CD8-positive, alpha-beta memory T cell (primary cell): ENCODE measurements at regions not wholly inside any gene's neighbourhood (a gene's known extent, or its start where the extent isn't known, plus 50 kb on each side); places are given as distances from the start of the nearest gene placed in this dataset.

Experiments
- CTCF ChIA-PET: fragments of 350-600 bp; sonication (Branson Sonifier 250); formaldehyde crosslinking; loops from one replicate; lab custom pipeline; 2021; ENCODE audit warnings: antibody characterized with exemption; lab: Charles Lee
- POLR2A ChIA-PET: fragments of 350-600 bp; sonication (Branson Sonifier 250); formaldehyde crosslinking; loops from one replicate; lab custom pipeline; 2021; ENCODE audit warnings: antibody characterized with exemption; lab: Charles Lee
- DNase-seq, 5 donors: peaks; one replicate each; pipeline versions ENCODE4 v3.0.0 to v3.0.0-alpha.2; 2020 to 2022; ENCODE audit warnings: mixed read lengths in 1 of 5
- H3K27ac ChIP-seq: one replicate; pipeline ENCODE4 v1.7.0; 2013; ENCODE audit warnings: low read depth, mild to moderate bottlenecking, low read length, moderate library complexity
- H3K27me3 ChIP-seq: 2 replicates; pipeline ENCODE4 v1.7.0; 2013; ENCODE audit warnings: low read length, mild to moderate bottlenecking; ENCODE audit not compliant: insufficient read depth, poor library complexity, severe bottlenecking
- H3K36me3 ChIP-seq: 2 replicates; pipeline ENCODE4 v1.7.0; 2013; ENCODE audit warnings: mild to moderate bottlenecking, low read length, moderate library complexity; ENCODE audit not compliant: insufficient read depth
- H3K4me1 ChIP-seq: 2 replicates; pipeline ENCODE4 v1.7.0; 2013; ENCODE audit warnings: mild to moderate bottlenecking, low read length, moderate library complexity; ENCODE audit not compliant: insufficient read depth
- H3K4me3 ChIP-seq: 2 replicates; pipeline ENCODE4 v1.7.0; 2013; ENCODE audit warnings: mild to moderate bottlenecking, low read length
- H3K9me3 ChIP-seq: 2 replicates; pipeline ENCODE4 v1.7.0; 2013; ENCODE audit warnings: mild to moderate bottlenecking, low read length
- H3K27ac Mint-ChIP-seq, 8 donors: one replicate each; pipeline ENCODE4 v1.8.0; 2020 to 2021; ENCODE audit warnings: mixed read lengths in 8 of 8, mild to moderate bottlenecking in 6 of 8, inconsistent platforms in 3 of 8, moderate library complexity in 3 of 8
- H3K27me3 Mint-ChIP-seq, 2 donors: one replicate each; pipeline ENCODE4 v1.8.0; 2020 to 2021; ENCODE audit warnings: mixed read lengths in 2 of 2, mild to moderate bottlenecking in 1 of 2, moderate library complexity in 1 of 2
- H3K36me3 Mint-ChIP-seq, 3 donors: one replicate each; pipeline ENCODE4 v1.8.0; 2020 to 2021; ENCODE audit warnings: mixed read lengths in 3 of 3, inconsistent platforms in 1 of 3, mild to moderate bottlenecking in 1 of 3
- H3K4me1 Mint-ChIP-seq, 3 donors: one replicate each; pipeline ENCODE4 v1.8.0; 2020 to 2021; ENCODE audit warnings: mixed read lengths in 3 of 3, inconsistent platforms in 1 of 3, mild to moderate bottlenecking in 1 of 3
- H3K4me3 Mint-ChIP-seq, 7 donors: one replicate each; pipeline ENCODE4 v1.8.0; 2020 to 2021; ENCODE audit warnings: mixed read lengths in 7 of 7, mild to moderate bottlenecking in 6 of 7, moderate library complexity in 4 of 7, inconsistent platforms in 2 of 7
- H3K9me3 Mint-ChIP-seq, 5 donors: one replicate each; pipeline ENCODE4 v1.8.0; 2020 to 2022; ENCODE audit warnings: mixed read lengths in 5 of 5, mild to moderate bottlenecking in 3 of 5, moderate library complexity in 2 of 5, inconsistent platforms in 1 of 5

GRCh38 chrX:150185766-150186165, 177.4 kb upstream of the MAMLD1 start:
- POLR2A ChIA-PET: no interaction called here
- Histone ChIP-seq H3K27me3 (no peaks in the 10 kb centered on the region), H3K36me3 (no peaks in the 10 kb centered on the region), H3K4me3 (no peak overlapping the region), H3K27ac (no peak overlapping the region), H3K9me3 (no peaks in the 10 kb centered on the region), H3K4me1 (no peaks in the 10 kb centered on the region)
- Mint-ChIP-seq H3K4me3 (no peak overlapping the region), H3K4me1 (no peaks in the 10 kb centered on the region), H3K9me3 (peaks cover 0 to 1% (median 0%) of the 10 kb centered on the region in 5 donors), H3K27me3 (peaks cover 0 to 8% of the 10 kb centered on the region in 2 donors), H3K27ac (no peak overlapping the region), H3K36me3 (no peaks in the 10 kb centered on the region)
- no peak for DNase-seq
- CTCF ChIA-PET: no interaction called here

- peaks cover 0 to 3% of the 10 kb centered on the region in 2 donors for H3K27me3 Mint-ChIP-seq
- H3K9me3 Mint-ChIP-seq: no peaks in the 10 kb centered on the region
- H3K9me3 ChIP-seq: no peaks in the 10 kb centered on the region
- no peaks in the 10 kb centered on the region for H3K4me1 Mint-ChIP-seq
- ChIA-PET POLR2A (no interaction called here), CTCF (no interaction called here)
- H3K36me3 ChIP-seq: no peaks in the 10 kb centered on the region
- H3K4me3 Mint-ChIP-seq: no peak overlapping the region
- H3K27me3 ChIP-seq: no peaks in the 10 kb centered on the region
- no peaks in the 10 kb centered on the region for H3K4me1 ChIP-seq
- H3K36me3 Mint-ChIP-seq: no peaks in the 10 kb centered on the region
- no peak overlapping the region for H3K27ac Mint-ChIP-seq
- no peak for DNase-seq
- H3K4me3 ChIP-seq: no peak overlapping the region
- H3K27ac ChIP-seq: no peak overlapping the region
Observed at GRCh38 chrX:150192816-150193215, 170.3 kb upstream of the MAMLD1 start.

- CTCF ChIA-PET: no interaction called here
- DNase-seq: no peak
- no peaks in the 10 kb centered on the region for H3K27me3 ChIP-seq
- no peak overlapping the region for H3K27ac ChIP-seq
- no peaks in the 10 kb centered on the region for H3K9me3 ChIP-seq
- no peak overlapping the region for H3K27ac Mint-ChIP-seq
- peaks cover 0 to under 1% (median 0%) of the 10 kb centered on the region in 5 donors for H3K9me3 Mint-ChIP-seq
- H3K4me1 Mint-ChIP-seq: no peaks in the 10 kb centered on the region
- no peaks in the 10 kb centered on the region for H3K4me1 ChIP-seq
- peaks cover 0 to 4% of the 10 kb centered on the region in 2 donors for H3K27me3 Mint-ChIP-seq
- H3K36me3 ChIP-seq: no peaks in the 10 kb centered on the region
- H3K4me3 Mint-ChIP-seq: no peak overlapping the region
- no peak overlapping the region for H3K4me3 ChIP-seq
- H3K36me3 Mint-ChIP-seq: no peaks in the 10 kb centered on the region
- POLR2A ChIA-PET: no interaction called here
Observed at GRCh38 chrX:150196285-150196684, 166.8 kb upstream of the MAMLD1 start.

GRCh38 chrX:150197388-150197787, 165.7 kb upstream of the MAMLD1 start:
- Histone ChIP-seq H3K4me1 (no peaks in the 10 kb centered on the region), H3K9me3 (no peaks in the 10 kb centered on the region), H3K36me3 (no peaks in the 10 kb centered on the region), H3K27me3 (no peaks in the 10 kb centered on the region), H3K4me3 (no peak overlapping the region), H3K27ac (no peak overlapping the region)
- DNase-seq: no peak
- no peaks in the 10 kb centered on the region for H3K36me3 Mint-ChIP-seq
- ChIA-PET CTCF (no interaction called here), POLR2A (no interaction called here)
- H3K9me3 Mint-ChIP-seq: peaks cover 0 to 3% (median 0%) of the 10 kb centered on the region in 5 donors
- H3K4me3 Mint-ChIP-seq: no peak overlapping the region
- H3K4me1 Mint-ChIP-seq: no peaks in the 10 kb centered on the region
- H3K27ac Mint-ChIP-seq: no peak overlapping the region
- peaks cover 0 to 4% of the 10 kb centered on the region in 2 donors for H3K27me3 Mint-ChIP-seq

- ChIA-PET POLR2A (no interaction called here), CTCF (no interaction called here)
- no peak overlapping the region for H3K27ac ChIP-seq
- H3K27ac Mint-ChIP-seq: no peak overlapping the region
- no peaks in the 10 kb centered on the region for H3K36me3 Mint-ChIP-seq
- no peak for DNase-seq
- H3K27me3 Mint-ChIP-seq: peaks cover 0 to 4% of the 10 kb centered on the region in 2 donors
- H3K4me1 ChIP-seq: no peaks in the 10 kb centered on the region
- H3K27me3 ChIP-seq: no peaks in the 10 kb centered on the region
- no peaks in the 10 kb centered on the region for H3K9me3 ChIP-seq
- no peaks in the 10 kb centered on the region for H3K4me1 Mint-ChIP-seq
- no peaks in the 10 kb centered on the region for H3K36me3 ChIP-seq
- H3K9me3 Mint-ChIP-seq: peaks cover 0 to 3% (median 0%) of the 10 kb centered on the region in 5 donors
- no peak overlapping the region for H3K4me3 Mint-ChIP-seq
- no peak overlapping the region for H3K4me3 ChIP-seq
Observed at GRCh38 chrX:150198776-150199175, 164.3 kb upstream of the MAMLD1 start.

GRCh38 chrX:150199181-150199580, 163.9 kb upstream of the MAMLD1 start:
- H3K4me3 ChIP-seq: no peak overlapping the region
- ChIA-PET CTCF (no interaction called here), POLR2A (no interaction called here)
- no peaks in the 10 kb centered on the region for H3K36me3 ChIP-seq
- H3K27ac ChIP-seq: no peak overlapping the region
- no peaks in the 10 kb centered on the region for H3K9me3 ChIP-seq
- H3K4me1 Mint-ChIP-seq: no peaks in the 10 kb centered on the region
- no peaks in the 10 kb centered on the region for H3K27me3 ChIP-seq
- no peaks in the 10 kb centered on the region for H3K36me3 Mint-ChIP-seq
- no peak overlapping the region for H3K4me3 Mint-ChIP-seq
- peaks cover 0 to 3% (median 0%) of the 10 kb centered on the region in 5 donors for H3K9me3 Mint-ChIP-seq
- H3K4me1 ChIP-seq: no peaks in the 10 kb centered on the region
- H3K27ac Mint-ChIP-seq: no peak overlapping the region
- DNase-seq: no peak
- H3K27me3 Mint-ChIP-seq: peaks cover 0 to 4% of the 10 kb centered on the region in 2 donors

GRCh38 chrX:150199803-150200202, 163.3 kb upstream of the MAMLD1 start:
- H3K27ac Mint-ChIP-seq: no peak overlapping the region

GRCh38 chrX:150200361-150200760, 162.8 kb upstream of the MAMLD1 start:
- H3K27ac Mint-ChIP-seq: no peak overlapping the region
- peaks cover 0 to 6% of the 10 kb centered on the region in 2 donors for H3K27me3 Mint-ChIP-seq
- H3K4me1 Mint-ChIP-seq: no peaks in the 10 kb centered on the region
- no peak for DNase-seq
- no peaks in the 10 kb centered on the region for H3K9me3 ChIP-seq
- H3K36me3 Mint-ChIP-seq: no peaks in the 10 kb centered on the region
- no peaks in the 10 kb centered on the region for H3K36me3 ChIP-seq
- H3K4me3 ChIP-seq: no peak overlapping the region
- no peaks in the 10 kb centered on the region for H3K4me1 ChIP-seq
- ChIA-PET POLR2A (no interaction called here), CTCF (no interaction called here)
- H3K4me3 Mint-ChIP-seq: no peak overlapping the region
- no peaks in the 10 kb centered on the region for H3K27me3 ChIP-seq
- no peak overlapping the region for H3K27ac ChIP-seq
- peaks cover 0 to 3% (median 0%) of the 10 kb centered on the region in 5 donors for H3K9me3 Mint-ChIP-seq

More at GRCh38 chrX:150199803-150200202, 163.3 kb upstream of the MAMLD1 start:
- Histone ChIP-seq H3K27me3 (no peaks in the 10 kb centered on the region), H3K27ac (no peak overlapping the region), H3K4me3 (no peak overlapping the region), H3K9me3 (no peaks in the 10 kb centered on the region), H3K4me1 (no peaks in the 10 kb centered on the region), H3K36me3 (no peaks in the 10 kb centered on the region)
- no peaks in the 10 kb centered on the region for H3K36me3 Mint-ChIP-seq
- CTCF ChIA-PET: no interaction called here
- DNase-seq: no peak
- H3K27me3 Mint-ChIP-seq: peaks cover 0 to 4% of the 10 kb centered on the region in 2 donors
- H3K4me1 Mint-ChIP-seq: no peaks in the 10 kb centered on the region
- POLR2A ChIA-PET: no interaction called here
- no peak overlapping the region for H3K4me3 Mint-ChIP-seq
- peaks cover 0 to 3% (median 0%) of the 10 kb centered on the region in 5 donors for H3K9me3 Mint-ChIP-seq
